ENCODE measurements at regions not wholly inside any gene's neighbourhood (a gene's known extent, or its start where the extent isn't known, plus 50 kb on each side); places are given as distances from the start of the nearest gene placed in this dataset.

DNA sequence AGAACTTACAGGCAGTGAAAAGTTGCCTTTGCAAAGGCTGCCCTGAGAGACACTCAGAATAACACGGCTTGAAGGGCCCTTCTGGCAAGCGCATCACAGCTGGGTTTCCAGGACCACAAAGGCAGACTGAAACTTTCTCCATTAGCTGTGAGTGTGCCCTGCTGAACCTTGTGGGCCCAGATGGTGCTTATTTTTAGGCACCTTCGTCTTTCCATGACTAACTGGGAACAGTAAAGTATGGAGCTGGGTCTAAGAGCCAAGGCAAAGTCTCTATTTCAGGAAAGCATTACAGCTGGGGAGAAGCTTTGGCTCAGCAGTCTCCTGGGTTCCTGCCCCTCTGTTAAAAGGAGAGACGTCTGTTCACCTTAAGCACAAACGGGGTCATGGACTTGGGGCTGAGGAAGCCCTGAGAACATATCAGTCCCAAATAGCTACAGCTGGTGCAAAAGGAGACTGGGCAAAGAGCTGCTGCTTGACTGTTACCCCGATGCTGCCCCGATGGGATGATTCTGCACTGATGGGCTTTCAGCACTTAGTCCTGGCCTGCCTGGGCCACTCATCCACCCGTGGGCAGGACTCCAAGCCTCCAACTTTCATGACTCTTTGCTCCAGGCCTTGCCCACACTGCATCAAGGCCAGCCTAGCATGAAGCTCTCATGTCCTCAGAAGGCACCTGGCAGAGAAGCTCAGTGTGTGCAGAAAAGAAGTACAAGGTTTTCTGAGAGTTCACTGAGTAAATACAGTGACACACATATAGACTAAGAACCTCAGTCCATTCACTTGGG, 248.3 kb downstream of the PHLDA1 start:
- H3K9me3 ChIP-seq (ENCODE audit: control insufficient read depth, low read length), result no peaks in the 10 kb centered on the region
- H2AFZ ChIP-seq, result peak overlapping the region; percentile 9
- H3K4me2 ChIP-seq (ENCODE audit: low read length), result no peak overlapping the region
- H3K9ac ChIP-seq, result no peak overlapping the region
- H3K4me3 ChIP-seq (ENCODE audit: low read depth, low read length), result no peak overlapping the region
- H3K27me3 ChIP-seq (ENCODE audit: control insufficient read depth, insufficient read depth, low read length), result no peaks in the 10 kb centered on the region
- no peak overlapping the region for H3K27ac ChIP-seq
- H3K4me1 ChIP-seq, result peaks cover 46% of the 10 kb centered on the region
- no peaks in the 10 kb centered on the region for H3K36me3 ChIP-seq (ENCODE audit: control insufficient read depth, insufficient read depth, low read length)
- TF ChIP-seq, protein P1, sequence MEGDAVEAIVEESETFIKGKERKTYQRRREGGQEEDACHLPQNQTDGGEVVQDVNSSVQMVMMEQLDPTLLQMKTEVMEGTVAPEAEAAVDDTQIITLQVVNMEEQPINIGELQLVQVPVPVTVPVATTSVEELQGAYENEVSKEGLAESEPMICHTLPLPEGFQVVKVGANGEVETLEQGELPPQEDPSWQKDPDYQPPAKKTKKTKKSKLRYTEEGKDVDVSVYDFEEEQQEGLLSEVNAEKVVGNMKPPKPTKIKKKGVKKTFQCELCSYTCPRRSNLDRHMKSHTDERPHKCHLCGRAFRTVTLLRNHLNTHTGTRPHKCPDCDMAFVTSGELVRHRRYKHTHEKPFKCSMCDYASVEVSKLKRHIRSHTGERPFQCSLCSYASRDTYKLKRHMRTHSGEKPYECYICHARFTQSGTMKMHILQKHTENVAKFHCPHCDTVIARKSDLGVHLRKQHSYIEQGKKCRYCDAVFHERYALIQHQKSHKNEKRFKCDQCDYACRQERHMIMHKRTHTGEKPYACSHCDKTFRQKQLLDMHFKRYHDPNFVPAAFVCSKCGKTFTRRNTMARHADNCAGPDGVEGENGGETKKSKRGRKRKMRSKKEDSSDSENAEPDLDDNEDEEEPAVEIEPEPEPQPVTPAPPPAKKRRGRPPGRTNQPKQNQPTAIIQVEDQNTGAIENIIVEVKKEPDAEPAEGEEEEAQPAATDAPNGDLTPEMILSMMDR (IDR thresholded peaks at IDR 0.05), result no peak
- no peaks in the 10 kb centered on the region for H3K79me2 ChIP-seq

DNA sequence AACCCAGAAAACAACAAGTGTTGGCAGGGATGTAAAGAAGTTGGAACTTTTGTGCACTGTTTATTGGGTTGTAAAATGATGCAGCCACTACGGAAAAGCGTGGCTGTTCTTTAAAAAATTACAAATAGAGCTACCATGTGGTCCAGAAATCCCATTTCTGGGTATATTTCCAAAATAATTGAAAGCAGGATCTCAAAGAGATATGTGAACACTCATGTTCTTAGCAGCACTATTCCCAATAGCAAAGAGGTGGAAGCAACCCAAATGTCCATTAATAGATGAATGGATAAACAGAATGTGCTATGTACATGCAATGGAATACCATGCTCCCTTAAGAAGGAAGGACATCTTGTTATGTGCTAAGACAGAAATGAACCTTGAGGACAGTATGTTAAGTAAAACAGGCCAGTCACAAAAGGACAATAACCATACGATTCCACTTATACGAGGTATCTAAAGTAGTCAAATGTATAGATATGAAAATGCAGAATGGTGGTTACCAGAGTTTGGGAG, 249.5 kb downstream of the PHLDA1 start:
- Histone ChIP-seq H3K79me2 (no peaks in the 10 kb centered on the region), H3K36me3 (ENCODE audit: control insufficient read depth, insufficient read depth, low read length) (no peaks in the 10 kb centered on the region), H3K9ac (no peak overlapping the region), H2AFZ (no peak overlapping the region), H3K4me1 (peaks cover 46% of the 10 kb centered on the region), H3K9me3 (ENCODE audit: control insufficient read depth, low read length) (no peaks in the 10 kb centered on the region), H3K4me2 (ENCODE audit: low read length) (no peak overlapping the region), H3K27me3 (ENCODE audit: control insufficient read depth, insufficient read depth, low read length) (no peaks in the 10 kb centered on the region), H3K27ac (no peak overlapping the region), H3K4me3 (ENCODE audit: low read depth, low read length) (no peak overlapping the region)
- TF ChIP-seq, protein P1 (IDR thresholded peaks at IDR 0.05), result no peak

DNA sequence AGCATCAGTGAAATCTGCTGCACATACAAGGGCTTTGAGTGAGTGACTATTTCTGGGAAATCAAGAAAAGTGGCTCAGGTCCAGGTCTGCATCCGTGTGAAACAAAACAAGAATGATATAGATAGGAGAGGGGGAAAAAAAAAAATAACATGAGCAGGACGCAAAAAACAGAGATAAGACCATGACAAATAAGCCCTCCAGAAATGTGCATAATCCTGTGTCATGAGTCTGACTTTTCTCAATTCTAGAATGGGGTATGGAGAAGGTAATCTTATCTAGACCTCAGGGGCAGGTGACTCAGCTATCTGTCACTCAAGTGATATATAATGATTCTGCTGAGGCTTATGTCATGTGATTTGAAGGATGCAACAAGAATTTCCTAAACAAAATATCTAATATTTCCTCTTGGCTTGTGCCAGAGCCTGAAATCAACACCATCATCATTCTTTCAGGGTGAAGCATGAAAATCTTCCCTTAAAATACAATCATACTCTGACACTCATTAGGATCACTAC, 250.0 kb downstream of the PHLDA1 start:
- Histone ChIP-seq H3K36me3 (ENCODE audit: control insufficient read depth, insufficient read depth, low read length) (no peaks in the 10 kb centered on the region), H3K4me3 (ENCODE audit: low read depth, low read length) (no peak overlapping the region), H3K79me2 (no peaks in the 10 kb centered on the region), H3K9ac (no peak overlapping the region), H3K27me3 (ENCODE audit: control insufficient read depth, insufficient read depth, low read length) (no peaks in the 10 kb centered on the region), H3K27ac (peak overlapping the region; percentile 14), H3K9me3 (ENCODE audit: control insufficient read depth, low read length) (no peaks in the 10 kb centered on the region), H3K4me1 (peaks cover 46% of the 10 kb centered on the region), H3K4me2 (ENCODE audit: low read length) (peak overlapping the region; percentile 25), H2AFZ (peak overlapping the region; percentile 55)
- TF ChIP-seq, protein P1 (IDR thresholded peaks at IDR 0.05), result no peak

DNA sequence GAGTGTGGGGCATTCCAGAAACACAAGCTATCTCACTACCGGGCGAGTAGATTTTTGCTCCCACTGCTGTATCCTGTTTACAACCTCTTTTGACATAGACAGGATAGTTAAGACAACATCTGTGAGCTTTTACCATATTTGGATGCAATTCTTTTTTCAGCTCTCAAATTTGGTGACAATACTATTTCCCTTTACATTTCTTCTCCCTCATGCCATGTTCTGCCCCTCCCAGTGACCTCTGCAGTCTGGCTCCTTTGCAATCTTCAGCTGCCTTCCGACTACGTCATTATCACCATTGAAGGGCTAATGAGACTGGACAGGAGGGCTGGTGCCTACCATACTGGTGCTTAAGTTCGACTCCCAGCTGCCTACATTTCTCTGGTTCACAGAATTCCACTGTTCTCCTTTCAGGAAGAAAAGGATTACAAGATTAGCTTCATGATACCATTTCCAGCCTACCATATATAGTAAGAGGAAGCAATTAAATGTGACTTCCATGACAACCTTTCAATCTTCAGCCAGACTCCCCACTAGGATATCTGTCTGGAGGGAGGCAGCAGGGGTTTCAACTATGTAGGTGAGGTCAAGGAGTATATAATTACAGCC, 251.6 kb downstream of the PHLDA1 start:
- Histone ChIP-seq H3K27me3 (ENCODE audit: control insufficient read depth, insufficient read depth, low read length) (no peaks in the 10 kb centered on the region), H3K9me3 (ENCODE audit: control insufficient read depth, low read length) (no peaks in the 10 kb centered on the region), H3K9ac (no peak overlapping the region), H3K4me1 (peaks cover 43% of the 10 kb centered on the region), H3K4me3 (ENCODE audit: low read depth, low read length) (no peak overlapping the region), H3K36me3 (ENCODE audit: control insufficient read depth, insufficient read depth, low read length) (no peaks in the 10 kb centered on the region), H3K4me2 (ENCODE audit: low read length) (no peak overlapping the region), H3K27ac (no peak overlapping the region), H2AFZ (peak overlapping the region; percentile 36), H3K79me2 (no peaks in the 10 kb centered on the region)
- TF ChIP-seq, protein P1 (IDR thresholded peaks at IDR 0.05), result no peak
